DMS 273 (cell line): ENCODE measurements at regions not wholly inside any gene's neighbourhood (a gene's known extent, or its start where the extent isn't known, plus 50 kb on each side); places are given as distances from the start of the nearest gene placed in this dataset.

Source experiments
- DNase-seq: peaks from one replicate; lab custom pipeline; 2025; ENCODE audit not compliant: unreplicated experiment; lab: John Stamatoyannopoulos, UW

DNA sequence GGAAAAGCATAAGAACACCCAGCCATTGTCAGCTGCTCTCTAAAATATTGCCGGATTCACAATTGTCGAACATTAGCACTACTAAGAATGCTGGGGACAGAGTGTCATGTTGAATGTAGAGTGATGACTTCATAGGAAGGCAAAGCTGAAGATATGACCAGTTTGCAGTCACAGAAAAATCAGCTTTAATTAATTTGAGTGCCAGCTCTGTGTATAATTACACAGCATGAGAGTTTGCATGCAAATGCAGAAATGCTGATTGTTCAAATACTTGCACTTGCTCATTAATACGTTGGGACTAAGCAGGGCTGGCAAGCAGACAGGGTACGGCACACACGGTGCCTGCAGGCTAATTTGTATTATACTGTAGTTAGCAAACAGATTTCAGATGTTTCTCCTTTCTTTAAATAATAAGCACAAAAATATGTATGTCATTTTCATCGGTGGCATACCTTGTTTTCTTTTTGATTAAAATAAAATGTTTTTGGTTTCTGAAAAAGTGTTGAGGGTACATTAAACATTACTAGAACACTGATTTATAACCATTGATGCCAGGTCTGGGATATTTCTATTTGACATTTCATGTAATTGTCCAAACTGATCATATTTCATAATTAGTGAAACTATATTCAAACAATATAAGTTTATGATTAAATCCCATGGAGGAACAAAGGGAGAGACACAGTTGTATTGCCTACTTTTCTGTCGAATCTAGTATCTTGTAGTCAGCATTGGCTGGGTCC, 99.8 kb upstream of the ADGRL2 start:
- DNase-seq: no peak

DNA sequence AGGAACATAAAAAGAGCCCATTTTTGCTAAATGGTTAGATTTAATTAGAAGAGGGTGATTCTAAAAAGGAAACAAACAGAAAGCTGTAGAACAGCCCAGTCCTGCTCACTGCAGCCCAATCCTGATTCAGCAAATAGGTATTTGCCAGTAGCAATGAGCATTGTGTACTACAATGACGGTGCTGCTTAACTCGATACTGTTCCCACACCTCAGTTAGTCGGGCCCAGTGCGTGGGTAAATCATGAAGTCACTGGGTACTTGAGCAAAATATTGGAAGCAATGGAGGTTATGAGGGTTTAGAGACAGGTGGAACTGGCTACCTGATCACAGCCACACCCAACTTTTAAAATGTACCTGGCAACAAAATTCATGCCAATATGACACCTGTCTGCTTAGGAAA, 101.5 kb upstream of the ADGRL2 start:
- no peak for DNase-seq

DNA sequence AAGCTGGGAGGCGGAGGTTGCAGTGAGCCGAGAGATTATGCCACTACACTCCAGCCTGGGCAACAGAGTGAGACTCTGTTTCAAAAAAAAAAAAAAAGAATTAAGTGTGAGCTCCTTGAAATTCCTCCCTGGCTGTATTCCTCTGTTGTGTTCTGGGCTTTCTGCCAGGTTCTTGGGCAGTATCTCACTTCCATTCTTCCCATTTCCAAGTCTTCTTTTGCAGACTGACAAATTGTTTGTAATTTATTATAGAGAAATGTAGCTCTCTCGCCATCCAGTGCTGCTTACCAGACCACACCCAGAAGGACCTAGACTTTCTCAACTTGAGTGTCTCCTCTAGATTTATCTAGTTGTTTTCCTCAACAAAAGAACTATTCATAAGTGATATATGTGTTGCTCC, 105.0 kb upstream of the ADGRL2 start:
- DNase-seq: no peak

DNA sequence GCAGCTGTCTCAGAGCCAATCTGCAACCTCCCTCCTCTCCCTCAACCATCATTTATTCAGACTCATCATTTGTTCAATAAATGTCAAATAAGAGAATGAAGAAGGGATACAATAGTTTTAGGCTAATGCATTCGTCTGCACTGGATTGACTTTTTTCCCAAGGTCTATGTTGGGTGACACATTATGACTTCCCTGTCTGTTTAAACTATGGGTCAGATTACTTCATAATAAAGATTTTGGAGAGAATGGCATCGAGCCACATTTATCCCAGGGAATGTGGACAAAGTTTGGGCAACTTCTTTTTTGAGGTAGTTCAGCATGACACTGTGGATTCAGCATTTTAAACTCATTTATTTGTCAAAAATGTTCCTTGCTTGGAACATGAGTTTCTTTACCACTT, 107.4 kb upstream of the ADGRL2 start:
- DNase-seq: no peak

DNA sequence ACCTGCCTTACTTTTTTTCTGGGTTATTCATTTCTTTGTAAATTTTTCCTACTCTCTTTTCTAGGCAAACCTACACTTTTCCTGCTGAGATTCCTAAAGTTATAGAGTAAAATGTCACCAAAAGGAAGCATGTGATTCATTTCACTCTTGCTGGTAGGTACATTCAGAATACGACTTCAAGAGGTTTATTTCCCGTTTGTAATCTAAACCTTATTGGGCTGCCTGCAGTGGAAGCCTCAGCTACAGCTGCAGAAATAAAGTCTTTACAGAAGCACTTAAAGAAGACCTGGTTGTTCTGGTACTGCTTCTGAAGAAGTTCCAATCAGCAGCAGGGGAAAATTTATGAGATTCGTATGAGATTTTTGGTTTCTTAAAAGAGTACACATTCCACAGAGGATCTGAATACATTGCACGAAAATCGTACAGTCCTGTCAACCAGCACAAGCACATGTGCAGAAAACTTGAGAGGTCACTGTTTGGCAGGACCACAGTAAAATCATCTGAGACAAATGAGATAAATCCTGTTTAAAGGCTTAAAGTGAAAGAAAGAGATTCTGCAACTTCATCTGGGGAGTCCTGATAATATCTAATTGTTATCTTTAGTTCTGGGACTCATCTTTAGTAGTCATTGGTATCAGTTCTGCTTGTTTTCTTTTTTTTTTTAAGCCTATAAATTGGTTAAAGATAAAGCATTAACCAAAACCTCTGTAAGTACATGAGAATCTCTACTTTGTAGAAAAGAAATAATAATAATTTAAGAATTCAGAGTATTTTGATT, 109.9 kb upstream of the ADGRL2 start:
- no peak for DNase-seq

DNA sequence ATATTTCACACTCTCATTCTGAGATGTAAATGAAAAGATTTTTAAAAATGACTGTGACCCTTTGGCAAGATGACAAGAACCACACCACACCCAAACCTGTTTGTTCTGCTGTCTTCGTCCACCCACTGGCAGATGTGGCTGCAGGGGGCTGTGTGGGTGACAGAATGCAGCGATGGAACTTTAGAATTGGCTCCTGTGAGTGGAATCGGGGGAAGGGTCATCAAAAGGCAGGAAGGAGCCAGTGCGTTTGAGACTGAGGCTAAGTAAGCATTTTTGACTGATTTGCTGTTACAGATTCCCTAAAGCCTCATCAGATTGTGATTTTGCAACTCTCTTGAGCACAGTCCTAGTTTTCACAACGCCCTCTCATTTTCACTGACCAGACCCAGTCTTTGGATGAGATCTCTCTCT, 111.2 kb upstream of the ADGRL2 start:
- DNase-seq: no peak

DNA sequence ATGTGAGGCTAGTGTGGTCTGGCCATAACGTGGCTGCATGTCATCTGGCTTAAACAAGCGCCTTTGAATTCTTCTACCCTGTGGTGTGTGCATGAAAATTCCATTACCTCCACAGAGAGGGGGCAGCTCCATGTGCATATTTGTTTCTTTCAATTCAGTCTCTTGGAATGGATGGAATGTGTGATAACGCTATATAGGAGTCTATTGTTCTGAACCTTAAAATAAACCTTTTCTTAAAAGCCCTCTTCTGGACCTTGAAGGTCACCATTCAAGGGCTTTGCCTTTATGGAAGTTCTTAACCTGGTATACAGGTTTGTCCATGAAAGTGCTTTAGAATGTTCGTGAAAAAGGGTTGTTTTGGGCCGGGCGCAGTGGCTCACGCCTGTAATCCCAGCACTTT, 118.2 kb upstream of the ADGRL2 start:
- no peak for DNase-seq

DNA sequence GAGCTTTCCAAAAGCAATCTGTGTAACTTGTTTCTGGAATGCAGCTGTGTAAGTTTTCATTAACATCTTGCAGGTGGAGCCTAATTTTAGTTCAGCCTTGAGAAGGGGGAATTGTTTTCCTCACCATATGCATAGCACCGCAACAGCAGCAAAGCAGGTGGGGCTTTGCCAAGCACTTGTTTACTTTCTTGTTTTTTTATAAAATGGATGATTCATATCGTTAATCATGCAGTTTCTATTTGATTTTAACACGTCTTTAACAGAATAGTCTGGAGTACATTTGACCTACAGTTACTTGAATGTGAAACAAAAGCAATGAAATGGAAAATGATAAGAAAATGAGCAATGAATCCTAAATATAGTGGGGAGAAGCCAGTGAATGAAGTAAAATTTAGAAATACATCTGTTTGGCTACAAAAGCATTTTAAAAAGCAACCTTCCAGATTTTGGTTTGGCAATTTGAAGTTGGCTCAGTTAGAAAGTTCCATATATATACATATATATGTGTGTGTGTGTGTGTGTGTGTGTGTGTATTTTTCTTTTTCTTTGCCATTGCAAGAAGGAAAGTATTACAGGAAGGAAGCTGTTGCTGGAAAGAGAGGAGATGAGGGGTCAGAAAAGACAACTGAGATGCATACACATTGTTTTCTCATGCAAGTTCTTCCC, 119.0 kb upstream of the ADGRL2 start:
- DNase-seq: no peak

DNA sequence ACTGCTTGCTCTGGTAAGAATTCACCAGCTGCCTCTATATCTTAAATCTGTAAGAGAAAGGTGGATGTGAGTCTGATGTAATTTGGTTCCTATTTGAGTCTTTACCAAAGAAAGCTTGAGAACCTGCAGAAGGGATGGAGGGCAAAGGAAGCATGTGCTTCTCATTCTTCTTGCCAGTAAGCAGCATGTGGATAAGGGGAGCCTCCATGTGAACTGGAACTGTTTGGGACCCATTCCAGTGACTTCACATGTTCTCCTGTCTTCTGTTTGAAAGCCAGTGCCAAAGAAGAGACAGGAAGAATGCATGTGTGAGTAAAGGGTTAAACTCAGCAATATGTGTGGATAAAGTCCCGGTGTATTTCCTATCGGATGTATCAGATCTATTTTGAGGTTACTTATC, 119.6 kb upstream of the ADGRL2 start:
- DNase-seq: no peak

DNA sequence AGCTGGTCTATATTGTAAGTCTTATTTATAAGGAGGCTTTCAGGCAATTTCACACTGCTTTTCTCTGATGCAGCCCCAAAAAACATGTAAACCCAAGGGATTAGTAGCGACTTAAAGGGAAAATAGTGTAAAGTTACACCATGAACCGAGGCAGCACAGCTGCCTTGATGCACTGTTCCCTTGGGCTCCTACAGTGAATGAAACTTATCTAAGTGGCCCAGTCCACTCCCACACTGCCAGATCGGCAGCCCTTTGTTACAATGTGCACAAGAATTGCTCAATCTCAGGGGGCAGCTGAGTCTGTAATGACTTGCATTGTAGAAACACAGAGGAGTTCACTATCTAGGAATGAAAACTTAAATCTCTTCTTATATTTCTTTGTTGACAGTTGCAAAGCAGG, 120.8 kb upstream of the ADGRL2 start:
- DNase-seq: no peak

DNA sequence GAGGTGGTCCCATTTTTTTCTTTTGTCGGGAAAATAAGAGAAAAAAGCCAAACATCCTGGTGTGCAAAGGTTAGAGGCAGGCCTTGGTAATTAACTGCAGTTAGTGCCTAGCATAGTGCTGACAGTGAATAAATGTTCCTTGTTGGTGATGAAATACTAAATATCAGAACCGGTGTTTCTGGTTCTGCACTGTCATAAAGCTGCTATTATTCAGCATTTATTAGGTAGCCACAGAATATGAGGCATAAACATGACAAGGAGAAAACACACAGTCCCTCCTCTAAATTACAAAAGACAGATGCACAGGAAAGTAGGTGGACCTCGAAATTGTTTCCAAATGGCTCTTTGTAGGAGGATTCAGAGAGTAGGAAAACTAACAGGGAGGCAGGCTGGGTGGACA, 122.0 kb upstream of the ADGRL2 start:
- DNase-seq: no peak

DNA sequence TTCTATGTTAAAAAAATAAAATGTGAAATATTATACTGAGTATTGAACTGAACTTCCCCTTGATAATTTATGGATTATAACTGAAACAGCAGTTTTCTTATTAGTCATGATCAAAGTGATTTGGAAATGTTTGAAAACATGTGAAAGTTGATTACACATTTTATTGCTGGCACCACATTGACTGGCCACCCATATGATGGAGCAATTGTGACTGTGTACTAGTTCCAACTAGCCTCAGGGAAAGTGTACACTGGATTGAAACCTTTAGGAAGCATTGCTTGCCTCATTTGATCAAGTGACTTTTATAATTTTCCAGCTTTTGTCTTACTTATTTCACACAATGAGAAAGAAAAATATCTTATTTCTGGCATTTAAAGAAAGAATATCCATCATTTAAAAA, 128.0 kb upstream of the ADGRL2 start:
- DNase-seq: no peak

DNA sequence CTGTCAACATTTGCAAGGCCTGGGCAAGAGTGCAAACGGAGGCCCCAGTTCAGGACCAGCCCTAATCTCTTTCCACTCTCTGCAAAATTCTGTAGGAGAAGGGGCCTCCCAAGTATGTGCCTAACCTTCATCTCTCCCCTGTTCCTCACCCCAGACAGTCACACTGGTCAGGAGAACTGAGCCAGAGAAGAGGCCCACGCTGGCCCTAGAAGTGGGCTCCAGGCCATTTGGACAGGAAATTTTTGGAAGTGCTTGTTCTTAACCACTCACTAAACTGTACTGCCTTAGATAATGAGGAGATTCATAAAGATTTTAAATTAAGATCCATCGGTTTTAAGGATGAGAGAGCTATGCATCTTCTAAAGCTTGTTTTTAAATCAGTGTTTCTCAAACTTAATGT, 129.7 kb upstream of the ADGRL2 start:
- no peak for DNase-seq

DNA sequence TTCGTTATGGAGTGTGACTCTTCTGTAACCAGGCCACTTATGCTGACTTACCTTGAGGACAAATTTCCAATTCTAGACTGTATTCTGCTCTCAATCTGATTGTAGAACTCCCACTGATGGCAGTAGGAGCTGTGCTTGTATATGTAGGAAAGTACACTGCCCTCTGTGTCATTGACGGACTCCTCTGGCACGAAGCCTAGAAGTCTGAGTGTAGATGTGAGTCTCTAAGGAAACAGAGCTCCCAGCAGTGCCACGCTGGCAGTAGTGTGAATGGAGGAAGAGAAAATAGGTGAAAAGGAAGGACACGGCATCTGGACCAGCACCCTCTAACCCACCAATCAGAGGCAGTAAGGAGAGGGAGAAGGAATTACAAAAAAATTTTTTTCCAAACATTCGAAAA, 130.4 kb upstream of the ADGRL2 start:
- peak; percentile 6 for DNase-seq

DNA sequence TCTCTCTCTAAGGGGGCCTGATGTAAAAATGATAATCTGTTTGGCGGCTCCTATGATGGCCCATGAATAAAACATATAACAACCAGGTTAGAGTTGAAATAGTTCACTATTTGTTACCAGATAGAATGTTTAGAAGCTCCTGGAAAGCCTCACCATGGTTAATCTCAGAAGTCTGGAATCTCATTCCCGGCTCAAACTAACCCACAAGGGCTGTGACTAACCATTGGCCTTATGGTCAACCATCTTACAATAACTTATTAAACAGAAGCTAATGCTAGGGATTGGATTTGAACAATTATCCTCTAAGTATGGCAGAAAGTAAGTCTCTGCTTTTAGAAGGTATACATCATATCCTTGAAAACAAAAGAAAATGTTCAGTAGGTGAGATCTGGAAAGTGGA, 134.1 kb upstream of the ADGRL2 start:
- DNase-seq: no peak

DNA sequence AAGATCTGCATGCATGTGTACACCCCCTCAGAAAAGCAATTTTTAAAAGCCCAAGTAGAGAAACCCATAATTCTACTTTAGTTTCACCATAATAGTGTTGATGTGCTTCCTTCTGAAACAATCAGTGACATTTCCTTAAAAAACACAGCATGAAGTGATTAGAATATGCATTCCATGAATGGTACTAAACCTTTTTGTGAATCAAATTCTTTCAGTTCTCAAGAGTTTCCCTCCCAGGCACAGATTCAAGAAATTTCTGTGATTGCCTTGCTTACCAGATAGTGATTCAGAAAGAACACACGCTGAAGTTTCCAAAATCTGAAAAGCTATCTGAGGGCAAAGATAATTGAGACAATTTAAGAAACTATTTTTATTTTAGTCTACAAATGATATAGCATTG, 136.4 kb upstream of the ADGRL2 start:
- DNase-seq: no peak

DNA sequence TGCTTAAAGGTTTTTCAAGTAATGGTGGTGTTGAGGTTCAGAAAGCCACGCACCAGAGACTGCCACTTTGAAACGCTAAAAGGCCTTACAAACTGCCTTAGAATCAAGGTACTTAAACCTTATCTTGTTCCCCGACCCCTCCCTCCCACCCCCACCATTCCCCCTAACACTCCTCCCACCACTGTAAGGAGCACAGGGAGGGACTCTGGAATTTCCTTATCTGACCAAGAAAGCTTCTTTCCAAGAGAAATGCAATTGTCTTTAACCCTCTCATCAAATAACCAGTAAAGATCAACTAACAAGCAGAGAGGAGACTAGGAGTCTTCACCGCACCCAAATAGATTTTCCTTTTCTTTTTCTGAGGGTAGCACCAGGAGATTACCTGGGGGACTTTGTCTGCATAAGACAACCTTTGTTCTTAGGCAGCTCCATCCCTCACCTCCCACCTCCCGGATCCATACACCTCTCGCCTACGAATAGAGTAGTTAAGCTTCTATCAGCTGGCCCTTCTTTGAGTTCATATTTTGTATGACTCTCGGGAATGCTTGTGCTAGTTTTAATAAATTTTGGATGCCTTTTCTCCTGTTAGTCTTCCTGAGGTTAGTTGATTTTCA, 137.7 kb upstream of the ADGRL2 start:
- DNase-seq: no peak

DNA sequence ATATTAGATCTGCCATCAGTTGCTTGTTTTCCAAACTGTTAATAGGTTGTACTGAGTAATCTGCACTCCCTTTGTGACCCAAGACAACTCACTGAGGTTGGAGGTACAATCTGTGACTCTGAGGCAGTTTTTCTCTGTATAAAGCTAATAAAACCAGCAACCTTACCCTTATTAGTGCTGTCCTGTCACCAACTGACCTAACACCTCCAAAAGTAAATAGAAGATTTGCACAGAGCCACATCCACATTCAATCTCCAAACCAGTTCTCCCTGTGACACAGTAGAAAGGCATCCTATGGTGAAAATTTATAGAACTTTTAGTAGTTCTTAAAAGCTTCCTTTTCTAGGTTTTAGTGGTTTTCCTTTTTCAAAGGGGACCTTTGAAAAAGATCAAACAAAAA, 140.4 kb upstream of the ADGRL2 start:
- no peak for DNase-seq

DNA sequence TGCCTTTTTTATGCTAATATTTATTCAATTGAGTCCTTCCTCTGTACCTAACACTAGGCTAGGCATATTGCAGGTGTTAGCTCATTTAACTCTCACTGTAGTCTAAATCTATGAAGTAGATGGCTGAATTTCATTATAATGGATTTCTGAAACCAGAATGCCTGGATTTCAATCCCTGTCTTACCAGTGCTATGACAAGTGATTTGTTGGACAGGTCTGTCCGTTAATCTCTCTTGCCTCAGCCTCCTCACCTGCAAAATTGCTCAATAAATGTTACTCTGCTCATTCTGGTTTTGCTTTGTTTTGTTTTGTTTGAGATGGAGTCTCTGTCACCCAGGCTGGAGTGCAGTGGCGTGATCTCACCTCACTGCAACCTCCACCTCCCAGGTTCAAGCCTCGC, 146.1 kb upstream of the ADGRL2 start:
- no peak for DNase-seq

DNA sequence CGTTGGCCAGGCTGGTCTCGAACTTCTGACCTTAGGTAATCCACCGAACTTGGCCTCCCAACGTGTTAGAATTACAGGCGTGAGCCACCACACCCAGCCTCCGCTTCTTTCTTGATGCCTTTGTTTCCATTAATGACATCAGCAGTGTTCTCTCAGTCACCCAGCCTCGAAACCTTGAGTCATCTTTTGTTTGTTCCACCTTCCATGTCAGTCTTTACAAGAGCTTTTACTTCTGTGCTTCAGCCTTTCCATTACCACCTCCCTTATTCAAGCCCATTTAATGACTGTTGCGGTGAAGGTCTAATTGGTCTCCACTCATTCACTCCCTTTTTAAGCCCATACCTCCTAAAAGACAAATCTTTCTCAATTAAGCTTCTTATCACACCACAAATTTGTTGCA, 146.6 kb upstream of the ADGRL2 start:
- no peak for DNase-seq

DNA sequence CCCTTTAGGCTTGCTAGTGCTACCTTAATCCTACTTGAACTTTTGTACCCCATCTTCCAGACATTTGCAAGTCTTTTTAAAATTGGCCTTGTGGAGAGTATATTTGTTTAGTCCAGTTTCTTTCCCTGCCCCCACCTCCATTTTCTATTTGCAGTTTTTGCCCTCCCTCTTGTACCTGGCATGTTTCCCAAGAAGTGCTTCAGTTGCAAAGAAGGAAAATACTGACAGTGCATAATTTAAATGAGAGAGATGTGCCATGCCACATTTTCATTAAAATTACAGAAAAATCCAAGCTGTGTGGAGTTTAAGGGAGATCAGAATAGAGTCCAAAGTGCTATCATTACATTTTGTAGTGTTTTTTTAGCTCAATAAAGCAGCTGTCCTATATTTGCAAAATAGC, 150.0 kb upstream of the ADGRL2 start:
- no peak for DNase-seq

DNA sequence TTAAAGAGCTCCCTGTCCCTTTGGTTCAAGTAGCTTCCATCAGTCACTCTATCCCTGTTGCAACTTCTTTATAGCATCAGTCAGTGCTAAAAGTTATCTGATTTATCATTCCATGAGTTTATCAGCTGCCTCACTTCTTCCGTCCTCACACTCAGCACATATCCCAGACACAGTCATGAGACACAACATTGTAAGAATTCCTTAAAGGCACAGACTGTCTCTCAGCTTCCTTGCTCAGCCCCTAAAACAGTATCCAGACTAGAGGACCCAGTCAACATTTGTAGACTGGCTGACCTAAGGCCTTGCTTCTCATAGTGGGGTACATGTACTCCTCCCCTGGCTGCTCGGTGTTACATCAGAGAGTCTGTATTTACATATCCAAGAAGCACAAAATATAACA, 164.9 kb upstream of the ADGRL2 start:
- DNase-seq: no peak
